AG04450 (cell line): ENCODE measurements at regions not wholly inside any gene's neighbourhood (a gene's known extent, or its start where the extent isn't known, plus 50 kb on each side); places are given as distances from the start of the nearest gene placed in this dataset.

Experiments used
- CTCF ChIA-PET: fragments of 300-600, 350-600 bp; formaldehyde crosslinking; extraction: SDS; loops from one replicate; lab custom pipeline; 2022; ENCODE audit warnings: antibody characterized with exemption, inconsistent platforms; lab: Charles Lee
- POLR2A ChIA-PET: fragments of 350-600 bp; formaldehyde crosslinking; extraction: SDS; loops from one replicate; lab custom pipeline; 2021; ENCODE audit warnings: antibody characterized with exemption, inconsistent platforms; lab: Yijun Ruan, JAX
- DNase-seq: peaks from one replicate; pipeline ENCODE4 v3.0.0-alpha.2; 2011; ENCODE audit warnings: low read depth, low spot score
- H3K27ac ChIP-seq: one replicate; pipeline ENCODE4 v1.5.1; 2012; ENCODE audit warnings: low read depth, low read length, control low read depth
- H3K27me3 ChIP-seq: one replicate; pipeline ENCODE4 v1.6.0; 2012; ENCODE audit warnings: low read length; ENCODE audit not compliant: control insufficient read depth, insufficient read depth
- H3K4me3 ChIP-seq: 2 replicates; pipeline ENCODE4 v1.5.1; 2011; ENCODE audit warnings: mild to moderate bottlenecking, low read depth, low read length, control low read depth
- H3K9me3 ChIP-seq: 2 replicates; pipeline ENCODE4 v1.5.1; 2012; ENCODE audit warnings: low read length; ENCODE audit not compliant: control insufficient read depth, insufficient read depth
- CTCF ChIP-seq: IDR thresholded peaks from 2 replicates; pipeline ENCODE4 v1.5.1; 2011; ENCODE audit warnings: low read depth, low read length, control low read depth, inconsistent platforms

GRCh38 chr4:119834906-119835612 lies 206.5 kb upstream of the PDE5A start:
- CTCF ChIA-PET = interaction anchor here (0.6 to 2.2 kb wide), 4 partner anchors 9 to 206 kb away, joined by 3 to 10 read pairs (median 4); partner anchors contain the start of gene PDE5A
- H3K4me3 ChIP-seq = no peak overlapping the region
- DNase-seq = no peak
- TF ChIP-seq CTCF = no peak
- H3K9me3 ChIP-seq = no peaks in the 10 kb centered on the region
- no peak overlapping the region for H3K27ac ChIP-seq
- no peaks in the 10 kb centered on the region for H3K27me3 ChIP-seq
- POLR2A ChIA-PET = interaction anchor here (0.6 to 1.1 kb wide), 3 partner anchors 100 to 226 kb away, joined by 3 to 9 read pairs (median 3); no protein-coding TSS in a partner anchor

- Histone ChIP-seq H3K27me3 (no peaks in the 10 kb centered on the region), H3K27ac (no peak overlapping the region), H3K9me3 (no peaks in the 10 kb centered on the region), H3K4me3 (no peak overlapping the region)
- TF ChIP-seq CTCF = no peak
- ChIA-PET POLR2A (no interaction called here), CTCF (no interaction called here)
- DNase-seq = no peak
Measured at GRCh38 chr4:119833611-119834010, 205.0 kb upstream of the PDE5A start.

GRCh38 chr4:119832776-119833175 lies 204.2 kb upstream of the PDE5A start:
- Histone ChIP-seq H3K9me3 (no peaks in the 10 kb centered on the region), H3K27ac (no peak overlapping the region), H3K27me3 (no peaks in the 10 kb centered on the region), H3K4me3 (no peak overlapping the region)
- no peak for DNase-seq
- ChIA-PET POLR2A (no interaction called here), CTCF (interaction anchor here (0.6 kb wide), 1 partner anchor 26 kb away, joined by 3 read pairs; no protein-coding TSS in a partner anchor)
- no peak for TF ChIP-seq CTCF

- ChIA-PET POLR2A (no interaction called here), CTCF (interaction anchor here (1.0 kb wide), 1 partner anchor 201 kb away, joined by 3 read pairs; the partner anchor contains the start of gene PDE5A)
- DNase-seq = no peak
- H3K4me3 ChIP-seq = no peak overlapping the region
- no peak for TF ChIP-seq CTCF
- no peaks in the 10 kb centered on the region for H3K27me3 ChIP-seq
- no peaks in the 10 kb centered on the region for H3K9me3 ChIP-seq
- H3K27ac ChIP-seq = no peak overlapping the region
Measured at GRCh38 chr4:119829326-119829725, 200.7 kb upstream of the PDE5A start.

- Histone ChIP-seq H3K27ac (no peak overlapping the region), H3K4me3 (no peak overlapping the region), H3K9me3 (no peaks in the 10 kb centered on the region), H3K27me3 (no peaks in the 10 kb centered on the region)
- POLR2A ChIA-PET = no interaction called here
- TF ChIP-seq CTCF = no peak
- no peak for DNase-seq
- CTCF ChIA-PET = no interaction called here
Measured at GRCh38 chr4:119825696-119826095, 197.1 kb upstream of the PDE5A start.
